HG03196 (cell line): ENCODE measurements at regions not wholly inside any gene's neighbourhood (a gene's known extent, or its start where the extent isn't known, plus 50 kb on each side); places are given as distances from the start of the nearest gene placed in this dataset.
"Not testable (repeated sequence)": the region's sequence is repeated elsewhere in the genome, so short reads cannot be mapped to it uniquely, and the experiment has no call there.

Experiments used
- ATAC-seq: cut with Tn5 transposase; IDR thresholded peaks from one replicate; pipeline ENCODE4 v1.9.1; 2021; ENCODE audit not compliant: unreplicated experiment

DNA sequence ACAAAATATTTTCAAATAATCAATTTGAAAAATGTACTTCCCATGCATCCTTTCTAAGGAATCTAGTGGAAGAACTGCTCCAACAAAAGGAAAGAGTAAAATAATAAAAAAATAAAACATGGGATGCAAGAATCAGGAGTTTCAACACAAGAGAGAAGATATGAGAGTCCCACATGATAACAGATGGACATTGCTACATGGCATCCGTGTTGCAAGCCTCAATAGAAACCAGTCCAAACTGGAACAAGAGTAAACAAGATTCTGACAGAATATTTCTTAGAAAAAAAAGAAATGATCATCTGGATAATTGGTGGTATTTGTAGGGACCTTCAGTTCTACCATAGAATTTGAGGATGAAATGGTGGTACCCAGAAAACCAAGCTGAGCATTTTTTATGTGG, 186.8 kb downstream of the FRK start:
- no peak for ATAC-seq

DNA sequence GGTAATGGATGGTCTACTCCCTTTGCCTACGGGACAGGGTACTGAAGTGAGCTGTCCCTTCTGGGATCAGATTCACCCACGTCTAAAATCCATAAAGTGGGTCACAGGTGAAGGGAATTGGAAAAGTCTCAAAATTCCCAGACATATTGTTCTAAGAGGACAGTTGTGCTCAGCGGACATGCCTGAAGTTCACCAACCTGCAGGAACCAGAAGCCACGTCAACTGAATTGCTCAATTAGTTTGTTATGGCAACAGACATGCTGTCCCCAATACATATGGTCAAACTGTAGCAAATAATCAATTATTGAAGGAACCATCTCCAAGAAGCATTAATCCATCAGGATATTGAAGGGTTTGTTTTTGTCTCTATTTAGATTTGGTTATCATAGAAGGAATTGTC, 190.2 kb downstream of the FRK start:
- ATAC-seq, result no peak

DNA sequence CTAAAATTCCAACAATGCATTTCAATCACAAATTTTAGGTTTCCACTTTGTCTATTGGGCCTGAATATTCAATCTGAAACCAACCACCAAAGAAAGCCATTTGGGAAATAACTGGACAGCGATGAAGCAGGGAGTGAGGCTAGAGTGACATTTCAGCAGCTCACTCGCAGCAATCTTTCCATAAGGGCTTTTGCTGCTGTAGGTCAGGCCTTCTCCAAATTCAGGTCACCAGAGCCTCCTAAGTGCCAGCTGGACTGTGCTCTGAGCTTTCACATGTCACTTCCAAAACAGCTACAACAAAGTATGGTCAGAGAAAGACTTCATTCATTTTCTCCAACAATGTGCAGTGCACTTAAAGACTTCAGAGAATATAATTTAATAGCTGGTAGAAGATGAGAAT, 194.8 kb downstream of the FRK start:
- ATAC-seq, result no peak

DNA sequence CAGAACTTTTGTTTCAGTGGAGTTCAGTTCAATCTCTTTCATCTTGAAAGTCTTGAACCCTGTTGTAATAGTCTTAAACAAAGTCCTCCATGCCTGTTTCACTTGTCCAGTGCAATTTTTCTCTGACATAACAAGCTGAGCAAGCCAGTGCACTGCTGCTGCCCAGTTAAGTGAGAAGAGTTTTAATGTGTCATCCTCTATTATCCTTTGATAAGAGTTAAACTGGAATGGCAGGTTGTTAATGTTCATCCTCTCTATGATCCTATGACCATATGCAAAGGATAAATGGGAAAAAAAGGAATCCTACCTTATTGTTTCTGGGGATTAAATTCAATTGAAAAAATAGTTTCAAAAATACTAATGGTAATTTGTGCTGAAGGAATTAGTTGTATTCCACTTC, 197.5 kb downstream of the FRK start:
- ATAC-seq, result no peak

DNA sequence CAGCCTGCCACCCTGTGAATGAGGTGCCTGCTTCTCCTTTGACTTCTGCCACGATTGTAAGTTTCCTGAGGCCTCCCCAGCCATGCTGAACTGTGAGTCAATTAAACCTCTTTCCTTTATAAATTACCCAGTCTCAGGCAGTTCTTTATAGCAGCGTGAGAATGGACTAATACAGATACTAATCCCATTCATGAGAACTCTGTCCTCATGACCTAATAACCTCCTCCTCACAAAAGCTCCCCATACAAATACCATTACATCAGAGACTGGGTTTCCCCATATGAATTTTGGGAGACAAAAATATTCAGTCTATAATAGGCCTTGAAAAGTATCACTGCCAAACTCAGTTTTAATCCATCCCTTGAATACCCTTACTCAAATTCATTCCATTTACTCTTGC, 199.0 kb downstream of the FRK start:
- not testable (repeated sequence) for ATAC-seq

DNA sequence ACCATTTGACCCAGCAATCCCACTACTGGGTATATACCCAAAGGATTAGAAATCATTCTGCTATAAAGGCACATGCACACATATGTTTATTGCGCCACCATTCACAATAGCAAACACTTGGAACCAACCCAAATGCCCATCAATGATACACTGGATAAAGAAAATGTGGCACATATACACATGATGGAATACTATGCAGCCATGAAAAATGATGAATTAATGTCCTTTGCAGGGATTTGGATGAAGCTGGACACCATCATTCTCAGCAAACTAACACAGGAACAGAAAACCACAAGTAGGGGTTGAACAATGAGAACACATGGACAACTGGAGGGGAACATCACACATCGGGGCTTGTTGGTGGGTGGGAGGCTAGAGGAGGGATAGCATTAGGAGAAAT, 201.1 kb downstream of the FRK start:
- ATAC-seq, result not testable (repeated sequence)

DNA sequence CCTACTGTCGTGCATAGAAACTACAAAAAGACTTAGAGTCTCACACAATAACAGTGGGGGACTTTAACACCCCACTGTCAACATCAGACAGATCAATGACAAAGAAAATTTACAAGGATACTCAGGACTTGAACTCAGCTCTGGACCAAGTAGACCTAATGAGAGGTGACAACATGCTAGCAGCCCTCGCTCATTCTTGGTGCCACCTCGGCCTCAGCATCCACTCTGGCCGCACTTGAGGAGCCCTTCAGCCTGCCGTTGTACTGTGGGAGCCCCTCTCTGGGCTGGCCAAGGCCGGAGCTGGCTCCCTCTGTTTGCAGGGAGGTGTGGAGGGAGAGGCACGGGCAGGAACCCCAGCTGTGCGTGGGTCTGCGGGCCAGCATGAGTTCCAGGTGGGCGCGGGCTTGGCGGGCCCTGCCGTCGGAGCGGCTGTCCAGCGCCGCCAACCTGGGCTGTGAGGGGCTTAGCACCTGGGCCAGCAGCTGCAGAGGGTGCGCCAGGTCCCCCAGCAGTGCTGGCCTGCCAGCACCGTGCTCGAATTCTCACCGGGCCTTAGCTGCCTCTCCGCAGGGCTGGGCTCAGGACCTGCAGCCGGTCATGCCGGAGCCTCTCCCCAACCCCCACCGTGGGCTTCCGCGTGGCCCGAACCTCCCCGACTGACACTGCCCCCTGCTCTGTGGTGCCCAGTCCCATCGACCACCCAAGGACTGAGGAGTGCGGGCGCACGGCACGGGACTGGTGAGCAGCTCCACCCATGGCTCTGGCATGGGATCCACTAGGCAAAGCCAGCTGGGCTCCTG, 205.6 kb downstream of the FRK start:
- ATAC-seq, result no peak

DNA sequence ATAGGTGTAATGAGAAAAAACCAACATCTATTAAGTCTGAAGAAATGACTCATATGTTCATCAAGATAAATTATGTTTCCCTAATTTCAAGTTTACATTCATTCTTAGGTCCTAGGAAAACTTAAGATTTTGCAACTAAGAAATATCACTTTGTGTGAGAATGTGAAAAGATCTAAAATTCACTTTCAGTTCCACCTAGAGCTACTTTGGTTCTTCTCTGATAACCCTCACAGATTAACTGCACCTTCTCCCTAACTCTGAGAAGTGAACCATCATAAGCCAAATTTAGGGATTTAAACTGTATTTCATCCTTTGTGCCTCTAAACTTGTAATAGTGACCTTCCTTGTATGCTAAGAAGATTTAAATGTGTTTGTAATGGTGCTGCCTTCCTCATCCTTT, 213.0 kb downstream of the FRK start:
- no peak for ATAC-seq

DNA sequence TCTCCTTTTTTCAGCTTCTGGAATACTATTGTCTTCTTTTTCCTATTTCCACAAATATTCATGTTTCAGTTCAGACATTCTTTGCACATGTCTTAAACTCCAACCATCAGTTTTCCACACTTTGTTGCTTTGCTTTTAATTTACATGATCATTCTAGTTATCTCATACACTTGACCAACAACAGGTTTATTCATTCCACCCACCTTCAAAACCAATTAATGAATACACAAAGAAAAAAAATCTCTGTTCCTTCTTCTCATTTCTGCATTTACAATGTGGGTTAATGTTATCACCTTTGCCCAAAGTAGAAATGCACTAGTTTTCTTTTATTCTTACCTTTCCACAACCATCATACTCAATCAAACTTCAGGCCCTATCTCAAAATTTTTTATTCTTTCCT, 216.7 kb downstream of the FRK start:
- no peak for ATAC-seq

DNA sequence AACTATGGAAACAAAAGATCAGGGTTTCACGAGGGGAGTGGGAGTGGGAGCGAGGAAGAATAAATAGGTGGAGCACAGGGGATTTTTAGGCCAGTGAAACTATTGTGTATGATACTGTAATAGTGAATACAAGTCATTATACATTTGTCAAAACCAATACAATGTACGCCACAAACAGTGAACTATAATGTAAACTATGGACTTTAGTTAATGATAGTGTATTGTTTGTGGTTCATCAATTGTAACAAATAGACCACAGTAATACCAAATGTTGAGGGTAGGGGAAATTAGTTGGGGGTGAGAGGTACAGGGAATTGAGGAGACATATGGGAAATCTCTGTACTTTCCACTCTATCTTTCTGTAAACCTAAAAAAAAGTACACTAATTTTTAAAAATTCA, 218.4 kb downstream of the FRK start:
- ATAC-seq, result no peak

DNA sequence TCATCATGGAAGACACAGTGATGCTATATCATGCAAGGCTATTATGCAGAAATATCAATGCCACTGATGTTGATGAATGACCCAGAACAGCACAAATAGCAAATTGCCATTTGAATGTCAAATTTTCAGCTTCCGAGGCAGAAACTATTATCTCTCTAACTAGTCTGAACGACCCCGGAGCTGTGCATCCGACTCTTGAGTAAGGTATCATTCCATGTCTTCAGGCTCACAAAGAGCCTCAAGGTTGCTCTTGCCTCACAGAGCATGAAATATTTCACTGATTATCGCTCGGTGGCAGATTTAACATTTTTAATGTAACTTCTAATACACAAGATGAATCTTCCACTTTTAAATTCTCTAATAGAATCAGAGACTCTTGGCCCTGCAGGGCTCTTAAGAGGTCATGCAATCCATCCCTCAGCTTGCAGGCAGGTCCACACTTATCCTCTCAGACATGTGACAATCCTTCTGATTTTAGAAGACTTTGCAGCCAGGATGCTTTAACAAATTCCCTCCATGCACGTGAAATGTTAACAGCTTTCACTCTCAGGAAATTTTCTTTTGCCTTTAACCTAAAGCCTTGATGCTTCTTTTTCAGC, 221.0 kb downstream of the FRK start:
- no peak for ATAC-seq

DNA sequence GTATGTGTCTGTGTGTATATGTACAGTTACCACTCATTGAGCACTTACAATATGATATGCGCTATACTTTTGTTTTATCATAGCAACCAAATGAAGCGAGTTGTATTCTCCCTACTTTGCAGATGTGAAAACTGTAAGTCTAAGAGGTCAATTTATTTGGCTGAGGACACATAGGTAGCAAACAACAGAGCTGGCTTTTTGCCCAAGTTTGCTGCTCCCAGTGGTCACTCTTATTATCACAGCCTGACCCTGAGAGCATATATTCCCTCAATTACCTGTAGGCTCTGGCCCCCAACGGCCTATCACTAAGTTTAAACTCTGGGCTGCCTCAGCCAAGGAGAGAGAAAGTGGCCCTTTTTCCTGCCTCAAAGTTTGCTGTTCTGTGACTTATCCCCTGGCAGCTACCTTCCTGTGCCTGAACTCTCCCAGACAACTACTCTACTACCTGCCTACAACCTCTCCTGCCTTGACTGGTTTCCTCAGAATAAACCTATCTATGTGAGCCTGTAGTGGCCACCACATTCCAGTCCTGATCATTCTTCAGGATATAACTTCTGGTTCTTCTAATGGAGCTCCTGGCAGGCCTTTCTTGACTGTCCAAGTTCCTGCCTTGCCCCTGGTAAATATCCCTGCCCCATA, 221.8 kb downstream of the FRK start:
- peak; percentile 90 for ATAC-seq

DNA sequence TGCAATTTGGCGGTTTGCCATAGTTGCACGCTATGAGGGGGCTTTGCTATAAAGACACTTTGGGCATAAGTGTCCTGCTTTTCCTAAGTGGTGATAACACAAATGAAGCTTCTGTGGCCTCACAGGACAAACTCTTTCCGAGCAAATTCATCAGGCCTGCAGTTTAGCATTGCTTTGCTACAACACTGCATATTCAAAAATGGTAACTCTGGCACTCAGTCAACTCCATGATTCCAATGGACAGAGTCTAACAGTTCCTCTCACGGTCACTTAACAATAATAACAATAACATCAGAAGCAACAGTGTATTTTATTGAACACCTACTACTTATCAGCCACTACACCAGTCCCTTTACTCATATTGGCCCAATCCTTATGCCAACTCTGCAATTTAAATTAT, 222.5 kb downstream of the FRK start:
- no peak for ATAC-seq

DNA sequence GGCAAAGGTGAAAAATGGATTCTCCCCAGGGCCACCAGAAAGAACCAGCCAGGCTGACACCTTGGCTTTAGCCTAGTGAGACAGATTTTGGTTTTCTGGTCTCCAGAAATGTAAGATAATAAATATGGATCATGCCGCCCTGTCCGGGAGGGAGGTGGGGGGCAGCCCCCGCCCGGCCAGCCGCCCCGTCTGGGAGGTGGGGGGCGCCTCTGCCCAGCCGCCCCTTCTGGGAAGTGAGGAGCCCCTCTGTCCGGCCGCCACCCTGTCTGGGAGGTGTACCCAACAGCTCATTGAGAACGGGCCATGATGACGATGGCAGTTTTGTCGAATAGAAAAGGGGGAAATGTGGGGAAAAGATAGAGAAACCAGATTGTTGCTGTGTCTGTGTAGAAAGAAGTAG, 224.3 kb downstream of the FRK start:
- not testable (repeated sequence) for ATAC-seq

DNA sequence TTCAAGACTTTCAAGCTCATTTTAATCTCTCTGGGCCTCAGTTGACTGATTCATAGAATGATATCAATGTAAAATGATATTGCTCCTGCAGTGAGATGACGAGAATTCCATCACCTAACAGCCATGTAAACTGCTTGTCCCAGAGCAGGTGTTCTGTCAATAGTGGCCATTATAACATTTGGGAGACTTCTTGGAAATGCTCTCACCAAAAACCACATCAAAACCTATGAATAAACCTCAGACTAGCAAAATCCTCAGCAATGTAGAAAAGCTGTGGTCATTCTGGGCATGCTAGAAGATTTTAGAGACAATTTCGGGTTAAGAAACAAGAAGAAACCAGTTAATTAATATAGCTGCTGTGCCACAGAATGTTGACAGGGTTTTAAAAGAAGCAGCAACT, 225.4 kb downstream of the FRK start:
- ATAC-seq, result no peak

DNA sequence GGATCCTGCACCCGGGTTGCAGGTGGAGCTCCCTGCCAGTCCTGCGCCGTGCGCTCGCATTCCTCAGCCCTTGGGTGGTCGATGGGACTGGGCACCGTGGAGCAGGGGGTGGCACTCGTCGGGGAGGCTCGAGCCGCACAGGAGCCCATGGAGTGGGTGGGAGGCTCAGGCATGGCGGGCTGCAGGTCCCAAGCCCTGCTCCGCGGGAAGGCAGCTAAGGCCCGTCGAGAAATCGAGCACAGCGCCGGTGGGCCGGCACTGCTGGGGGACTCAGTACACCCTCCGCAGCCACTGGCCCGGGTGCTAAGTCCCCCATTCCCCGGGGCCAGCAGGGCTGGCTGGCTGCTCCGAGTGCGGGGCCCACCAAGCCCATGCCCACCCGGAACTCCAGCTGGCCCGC, 226.1 kb downstream of the FRK start:
- not testable (repeated sequence) for ATAC-seq

DNA sequence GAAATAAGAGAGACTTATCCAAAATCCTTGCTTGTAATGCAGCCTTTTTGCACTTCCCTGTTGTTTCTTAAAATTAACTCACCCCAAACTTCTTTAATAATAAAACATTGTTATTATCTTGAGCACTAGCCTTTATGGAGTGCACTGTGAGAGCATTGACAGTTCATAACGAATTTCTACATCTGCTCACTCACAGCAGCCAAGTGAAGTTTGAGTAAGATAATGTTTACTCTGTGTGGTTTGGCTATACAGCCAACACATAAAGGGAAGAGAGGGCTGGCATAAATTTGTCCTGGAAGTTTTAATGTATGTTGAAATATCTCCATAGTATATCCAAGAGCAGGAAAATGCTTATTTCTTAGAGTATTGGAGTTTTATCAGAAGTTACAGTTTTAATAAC, 227.9 kb downstream of the FRK start:
- no peak for ATAC-seq

DNA sequence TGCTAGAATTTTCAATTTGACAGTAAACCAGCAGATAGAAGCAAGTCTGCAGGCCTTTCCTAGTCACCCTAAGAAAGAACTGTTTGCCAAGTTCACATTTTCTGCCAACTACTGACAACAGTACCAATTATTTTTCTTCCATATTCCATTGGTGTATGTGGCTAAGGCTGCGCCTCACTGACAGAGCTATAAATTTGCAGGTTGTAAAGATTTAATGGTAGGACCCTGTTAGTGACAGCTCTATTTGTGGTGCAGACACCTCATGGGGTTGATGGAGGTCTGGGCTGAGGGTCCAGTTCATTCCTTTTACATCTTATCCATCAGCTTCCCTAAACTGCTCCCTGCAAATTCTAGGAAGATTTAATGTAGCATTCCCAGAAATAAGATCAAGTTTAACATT, 228.5 kb downstream of the FRK start:
- ATAC-seq, result no peak

DNA sequence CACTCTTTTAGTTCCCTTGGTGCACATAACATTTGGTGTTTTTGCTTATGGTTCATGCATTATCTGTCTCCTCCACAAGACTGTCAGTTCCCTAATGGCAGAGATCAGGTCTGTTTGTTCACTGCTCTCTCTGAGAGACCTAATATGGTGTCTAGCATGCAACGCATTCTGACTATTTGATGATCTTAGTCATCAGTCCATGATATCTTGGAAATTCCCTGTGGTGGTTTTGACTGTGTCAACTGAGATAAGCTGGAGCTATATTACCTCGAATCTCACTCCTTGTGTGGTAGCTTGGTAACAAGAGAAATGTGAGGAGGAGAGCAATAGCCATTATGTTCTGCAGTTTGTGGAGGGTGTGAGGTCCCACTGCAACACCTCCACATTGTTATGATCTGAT, 229.8 kb downstream of the FRK start:
- peak; percentile 65 for ATAC-seq

DNA sequence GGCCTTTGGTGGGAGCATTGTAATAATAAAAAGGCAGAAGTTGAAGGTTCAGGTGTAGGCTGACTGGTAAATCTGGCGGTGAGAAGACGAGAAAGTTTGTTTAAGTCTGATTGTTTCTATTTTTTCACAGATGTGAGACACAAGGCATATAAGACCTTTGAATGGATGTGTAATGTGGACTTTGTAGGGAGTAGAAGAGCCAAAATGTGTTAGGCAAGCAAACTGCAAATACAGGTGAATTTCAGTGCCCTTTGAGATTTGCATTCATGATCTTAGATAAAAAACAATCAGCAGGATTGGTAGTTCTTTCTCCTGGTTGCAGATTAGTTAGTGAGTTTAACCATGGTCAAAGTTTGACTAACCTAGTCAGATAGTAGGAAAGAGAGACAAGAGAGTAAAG, 238.9 kb downstream of the FRK start:
- no peak for ATAC-seq

DNA sequence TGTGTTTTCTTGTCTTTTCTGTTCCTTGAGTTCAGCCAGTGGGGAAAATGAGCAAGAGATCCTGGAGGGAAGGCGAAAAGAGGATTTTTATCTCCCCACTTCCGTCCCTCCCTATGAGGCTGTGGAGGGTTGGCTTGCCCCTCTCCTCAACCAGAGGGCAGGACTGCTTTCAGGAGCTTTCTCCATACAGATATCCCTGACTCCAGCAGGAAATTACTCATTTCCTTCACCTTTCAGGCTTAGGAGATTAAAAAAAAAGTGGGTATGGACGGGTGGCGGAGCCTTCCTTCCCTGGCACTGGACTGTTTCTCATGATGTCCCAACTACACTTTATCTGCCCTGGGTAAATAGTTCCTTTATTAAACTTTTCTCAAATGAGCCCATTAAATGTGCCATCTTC, 241.2 kb downstream of the FRK start:
- ATAC-seq, result no peak

DNA sequence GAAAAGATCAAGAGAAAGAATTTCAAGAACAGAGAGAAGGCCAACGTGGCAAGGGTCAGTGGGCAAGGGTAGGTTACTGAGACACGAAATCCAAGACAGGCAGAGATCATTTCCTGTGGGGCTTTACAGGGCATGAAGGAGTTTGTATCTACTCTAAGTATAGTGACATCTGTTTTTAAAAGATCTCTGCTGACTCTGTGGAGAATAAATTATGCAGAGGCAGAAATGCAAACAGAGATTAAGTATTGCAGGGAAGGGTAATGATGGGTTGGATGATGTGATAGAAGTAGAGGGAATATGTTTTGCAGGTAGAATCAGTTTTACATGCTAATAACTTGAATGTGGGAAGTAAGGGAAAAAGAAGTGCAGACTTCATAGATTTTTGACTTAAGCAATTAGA, 243.5 kb downstream of the FRK start:
- no peak for ATAC-seq
